Endothelial cell of umbilical vein (primary cell): ENCODE measurements at regions not wholly inside any gene's neighbourhood (a gene's known extent, or its start where the extent isn't known, plus 50 kb on each side); places are given as distances from the start of the nearest gene placed in this dataset.

Source experiments
- BruUV-seq: library from RNA; stranded (reverse); fragments of 400-500 nt; replicated peaks from 2 replicates; lab custom pipeline; 2021; lab: Mats Ljungman, UMichigan
- CTCF ChIA-PET: fragments of 300-600, 350-600 bp; sonication (Branson Sonifier 250); formaldehyde crosslinking; loops from one replicate; lab custom pipeline; 2021; ENCODE audit warnings: antibody characterized with exemption, inconsistent platforms; lab: Charles Lee
- POLR2A ChIA-PET: fragments of 300-600, 350-600 bp; sonication (Branson Sonifier 250); formaldehyde crosslinking; loops from one replicate; lab custom pipeline; 2021; ENCODE audit warnings: antibody characterized with exemption, inconsistent platforms; lab: Charles Lee
- DNase-seq: peaks from one replicate; pipeline ENCODE4 v3.0.0-alpha.2; 2011; ENCODE audit warnings: low read depth, low spot score
- FAIRE-seq: peaks from 2 replicates; lab custom pipeline; 2011; peaks lifted over from hg19 to GRCh38; lab: Jason Lieb, UNC
- H2AFZ ChIP-seq: 2 replicates; pipeline ENCODE4 v1.6.0; 2012; ENCODE audit warnings: low read depth, low read length, control low read depth, inconsistent platforms
- H3K27ac ChIP-seq: 2 replicates; pipeline ENCODE4 v1.5.1; 2011; ENCODE audit warnings: low read depth, mild to moderate bottlenecking, control low read depth, low read length, moderate library complexity; ENCODE audit not compliant: insufficient read depth
- H3K27me3 ChIP-seq, 2 experiments: 2 replicates each; pipeline versions ENCODE4 v1.6.0 to v1.6.1; 2011; ENCODE audit warnings: low read length in 2 of 2, mixed read lengths in 1 of 2; ENCODE audit not compliant: control insufficient read depth in 2 of 2, insufficient read depth in 2 of 2
- H3K36me3 ChIP-seq, 2 experiments: 2 replicates in 1 of 2; 3 replicates in 1 of 2; pipeline ENCODE4 v1.5.1; 2011; ENCODE audit warnings: low read length in 2 of 2, mild to moderate bottlenecking in 1 of 2, moderate library complexity in 1 of 2; ENCODE audit not compliant: control insufficient read depth in 2 of 2, insufficient read depth in 2 of 2; ENCODE audit errors: extremely low read depth in 1 of 2
- H3K4me1 ChIP-seq: 3 replicates; pipeline ENCODE4 v1.5.1; 2011; ENCODE audit warnings: mild to moderate bottlenecking, low read length; ENCODE audit not compliant: control insufficient read depth, insufficient read depth; ENCODE audit errors: extremely low read depth
- H3K4me2 ChIP-seq: 2 replicates; pipeline ENCODE4 v1.6.1; 2011; ENCODE audit warnings: low read length, control low read depth, mixed read lengths; ENCODE audit not compliant: insufficient read depth
- H3K4me3 ChIP-seq, 3 experiments: fragments of 200-600 bp in 1 of 3; sonication (generic), shearing (Covaris generic) in 1 of 3; replicated peaks in 1 of 3; 2 replicates each; pipeline ENCODE4 v1.5.1; 2011 to 2016; ENCODE audit warnings: control low read depth in 3 of 3, low read length in 3 of 3, mild to moderate bottlenecking in 2 of 3, inconsistent platforms in 1 of 3, low read depth in 1 of 3, moderate library complexity in 1 of 3; ENCODE audit not compliant: insufficient read depth in 1 of 3
- H3K79me2 ChIP-seq: 2 replicates; pipeline ENCODE4 v1.6.0; 2012; ENCODE audit warnings: low read length, inconsistent platforms; ENCODE audit not compliant: control insufficient read depth, insufficient read depth
- H3K9ac ChIP-seq: replicated peaks from 2 replicates; pipeline ENCODE3; 2011; ENCODE audit warnings: low read length, control low read depth; ENCODE audit not compliant: insufficient read depth; ENCODE audit errors: extremely low read depth
- H3K9me1 ChIP-seq: replicated peaks from 3 replicates; pipeline ENCODE4 v1.6.0; 2011; ENCODE audit warnings: mild to moderate bottlenecking, low read length; ENCODE audit not compliant: control insufficient read depth, insufficient read depth; ENCODE audit errors: extremely low read depth
- H3K9me3 ChIP-seq: replicated peaks from 2 replicates; pipeline ENCODE4 v1.5.1; 2012; ENCODE audit warnings: low read length, inconsistent platforms; ENCODE audit not compliant: control insufficient read depth, insufficient read depth
- H4K20me1 ChIP-seq: replicated peaks from 2 replicates; pipeline ENCODE3; 2011; ENCODE audit warnings: mild to moderate bottlenecking, low read length; ENCODE audit not compliant: control insufficient read depth, insufficient read depth; ENCODE audit errors: extremely low read depth
- CTCF ChIP-seq, 2 donors: IDR thresholded peaks; 1 replicate in 1 of 2; 2 replicates in 1 of 2; pipeline ENCODE4 v1.5.1; 2011; ENCODE audit warnings: low read length in 2 of 2, mild to moderate bottlenecking in 2 of 2, moderate library complexity in 2 of 2, control low read depth in 1 of 2, inconsistent platforms in 1 of 2, low read depth in 1 of 2; ENCODE audit not compliant: insufficient read depth in 1 of 2; ENCODE audit errors: extremely low read depth in 1 of 2
- EZH2 ChIP-seq: IDR thresholded peaks from 2 replicates; pipeline ENCODE4 v1.6.1; 2012; ENCODE audit warnings: borderline replicate concordance, low read depth, mild to moderate bottlenecking, moderate library complexity, low read length, inconsistent platforms; ENCODE audit not compliant: severe bottlenecking
- FOS ChIP-seq: IDR thresholded peaks from 2 replicates; pipeline ENCODE4 v1.6.1; 2011; ENCODE audit warnings: mild to moderate bottlenecking, low read length, moderate library complexity, borderline replicate concordance; ENCODE audit not compliant: insufficient read depth
- GATA2 ChIP-seq: IDR thresholded peaks from 2 replicates; pipeline ENCODE4 v1.7.0; 2011; ENCODE audit warnings: low read depth, mild to moderate bottlenecking, moderate library complexity, mixed read lengths, low read length; ENCODE audit not compliant: insufficient read length, insufficient read depth
- JUN ChIP-seq: IDR thresholded peaks from 2 replicates; pipeline ENCODE4 v1.6.1; 2011; ENCODE audit warnings: borderline replicate concordance, low read depth; ENCODE audit not compliant: insufficient read length, insufficient read depth
- MAX ChIP-seq: IDR thresholded peaks from 2 replicates; pipeline ENCODE4 v1.6.1; 2011; ENCODE audit not compliant: insufficient read depth, insufficient read length
- MYC ChIP-seq: IDR thresholded peaks from one replicate; pipeline ENCODE4 v1.6.1; 2011; ENCODE audit warnings: mild to moderate bottlenecking, low read depth, low read length
- POLR2AphosphoS5 ChIP-seq: IDR thresholded peaks from 2 replicates; pipeline ENCODE4 v1.6.1; 2012; ENCODE audit warnings: low read depth, mild to moderate bottlenecking, control low read depth, low read length, moderate library complexity; ENCODE audit not compliant: insufficient read depth
- dilution Hi-C: fragments of 300-500 bp; cut with MboI; formaldehyde crosslinking; loops from one replicate; pipeline ENCODE4 v1.15.0; 2019; ENCODE audit warnings: low sequenced_read_pairs; ENCODE audit not compliant: extremely low pct_ligation_motif_present
- intact Hi-C: fragments of 100-400 bp; cut with micrococcal nuclease; formaldehyde crosslinking; loops from one replicate; pipeline ENCODE4 v1.10.0; 2022

DNA sequence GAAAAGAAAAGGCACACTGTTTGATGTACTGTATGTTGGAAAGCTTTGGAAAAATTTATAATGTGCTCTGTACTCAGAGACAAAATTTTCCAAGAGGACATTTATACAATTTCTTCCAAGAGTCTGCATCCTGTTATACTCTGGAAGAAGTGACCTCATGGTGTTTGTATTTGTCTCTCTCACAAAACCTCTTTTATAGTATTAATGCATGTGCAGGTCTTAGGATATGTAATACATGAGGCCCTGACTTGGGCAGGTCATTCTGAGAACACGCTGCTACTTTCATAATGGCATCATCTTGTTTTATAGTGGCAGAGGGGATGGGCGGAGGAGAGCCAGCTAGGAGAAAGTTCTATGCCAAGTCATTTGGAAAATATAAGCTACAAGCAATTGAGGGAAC is 72.0 kb upstream of the P3H2 start:
- DNase-seq = no peak
- Histone ChIP-seq H3K36me3 (no peaks in the 10 kb centered on the region), H3K79me2 (no peaks in the 10 kb centered on the region), H3K9ac (no peak overlapping the region), H3K27ac (no peak overlapping the region), H3K4me1 (no peaks in the 10 kb centered on the region), H3K27me3 (no peaks in the 10 kb centered on the region), H3K9me3 (no peaks in the 10 kb centered on the region), H3K4me3 (no peak overlapping the region), H2AFZ (no peak overlapping the region), H4K20me1 (no peaks in the 10 kb centered on the region), H3K9me1 (no peaks in the 10 kb centered on the region), H3K4me2 (no peak overlapping the region)
- FAIRE-seq = no peak
- intact Hi-C loops (no loop called here), dilution Hi-C loops (no loop called here)
- POLR2A ChIA-PET = no interaction called here
- CTCF ChIA-PET = interaction anchor here (0.7 kb wide), 1 partner anchor 225 kb away, joined by 3 read pairs; no protein-coding TSS in a partner anchor
- TF ChIP-seq FOS (no peak), CTCF (IDR thresholded peaks at IDR 0.05; ENCODE audit: extremely low read depth in 1 of 2, insufficient read depth in 1 of 2, low read depth in 1 of 2, low read length in 2 of 2) (no peak), MYC (no peak), MAX (no peak), POLR2AphosphoS5 (no peak), GATA2 (no peak)
- no TSS peak for BruUV-seq

GRCh38 chr3:190192087-190192486 is 71.4 kb upstream of the P3H2 start:
- TF ChIP-seq EZH2 (no peak), JUN (no peak), FOS (no peak)
- dilution Hi-C loops = no loop called here
- no peaks in the 10 kb centered on the region for H3K4me1 ChIP-seq
- H4K20me1 ChIP-seq = no peaks in the 10 kb centered on the region
- no TSS peak for BruUV-seq
- no peak for FAIRE-seq
- H3K9me1 ChIP-seq = no peaks in the 10 kb centered on the region
- H3K27ac ChIP-seq = no peak overlapping the region
- no peak for DNase-seq
- H3K9ac ChIP-seq = no peak overlapping the region
- ChIA-PET CTCF (interaction anchor here (0.7 kb wide), 1 partner anchor 224 kb away, joined by 3 read pairs; no protein-coding TSS in a partner anchor), POLR2A (no interaction called here)
- H3K27me3 ChIP-seq = no peaks in the 10 kb centered on the region
- H3K9me3 ChIP-seq = no peaks in the 10 kb centered on the region
- no peak overlapping the region for H3K4me2 ChIP-seq
- no peaks in the 10 kb centered on the region for H3K36me3 ChIP-seq
- no peak overlapping the region for H3K4me3 ChIP-seq
- H2AFZ ChIP-seq = no peak overlapping the region
- intact Hi-C loops = no loop called here
- H3K79me2 ChIP-seq = no peaks in the 10 kb centered on the region
